DMS53 treated with DMSO at 0.1 percent for 48 hours (cell line): ENCODE measurements at regions not wholly inside any gene's neighbourhood (a gene's known extent, or its start where the extent isn't known, plus 50 kb on each side); places are given as distances from the start of the nearest gene placed in this dataset.

ENCODE experiments used
- DNase-seq: peaks from one replicate; lab custom pipeline; 2025; ENCODE audit not compliant: unreplicated experiment; lab: John Stamatoyannopoulos, UW

DNA sequence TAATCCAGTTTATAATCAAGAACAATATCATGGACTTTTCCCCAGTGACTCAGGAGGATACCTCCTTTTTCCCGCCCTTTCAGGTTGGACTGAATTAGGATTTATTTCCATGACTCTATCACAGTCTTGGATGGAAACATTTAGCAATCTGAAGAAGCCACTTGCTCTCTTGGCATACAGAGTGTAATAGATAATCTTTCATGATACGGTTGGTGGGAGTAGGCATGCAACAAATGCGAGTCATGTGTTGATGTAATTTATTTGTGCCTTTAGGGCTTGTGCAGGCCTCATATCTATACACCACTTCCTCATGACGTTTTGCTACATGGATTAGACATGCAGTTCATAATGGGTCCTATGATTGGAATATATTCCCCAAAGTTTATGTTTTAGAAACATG lies 54.2 kb upstream of the MCTP2 start:
- DNase-seq = no peak

DNA sequence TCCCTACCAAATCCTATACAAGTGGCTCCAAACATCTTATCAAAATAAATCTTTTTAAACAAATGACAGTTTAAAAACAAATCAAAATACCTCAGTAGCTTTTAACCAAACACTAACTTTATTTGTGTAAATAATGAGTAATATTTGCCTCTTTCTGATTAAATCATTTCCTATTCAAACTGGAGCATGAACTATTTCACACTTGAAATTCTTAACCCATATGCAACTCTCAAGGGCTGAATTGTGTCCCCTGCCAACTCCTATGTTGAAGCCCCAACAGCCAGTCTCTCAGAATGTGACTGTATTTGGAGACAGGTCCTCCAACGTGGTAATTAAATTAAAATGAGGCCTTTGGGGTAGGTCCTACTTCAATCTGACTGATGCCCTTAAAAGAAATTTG lies 55.9 kb upstream of the MCTP2 start:
- DNase-seq = no peak

DNA sequence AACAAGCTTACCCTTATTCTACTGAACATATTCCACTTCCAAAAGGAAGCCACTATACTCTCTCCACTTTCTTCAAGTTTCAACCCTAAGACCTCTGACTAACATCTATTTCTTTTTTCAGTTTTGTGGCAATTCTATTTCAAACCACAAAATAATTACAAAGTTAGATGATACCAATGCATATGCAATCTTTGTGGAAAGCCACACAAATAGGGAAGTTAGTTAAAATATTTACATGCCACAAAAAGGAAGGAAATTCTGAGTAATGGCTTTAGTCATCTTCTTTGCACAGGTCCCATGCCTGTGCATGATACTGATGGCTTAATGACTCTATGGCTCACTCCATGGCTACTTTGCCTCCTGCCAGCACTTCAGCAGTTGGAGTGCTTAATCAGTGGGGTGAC lies 57.0 kb upstream of the MCTP2 start:
- DNase-seq = no peak

DNA sequence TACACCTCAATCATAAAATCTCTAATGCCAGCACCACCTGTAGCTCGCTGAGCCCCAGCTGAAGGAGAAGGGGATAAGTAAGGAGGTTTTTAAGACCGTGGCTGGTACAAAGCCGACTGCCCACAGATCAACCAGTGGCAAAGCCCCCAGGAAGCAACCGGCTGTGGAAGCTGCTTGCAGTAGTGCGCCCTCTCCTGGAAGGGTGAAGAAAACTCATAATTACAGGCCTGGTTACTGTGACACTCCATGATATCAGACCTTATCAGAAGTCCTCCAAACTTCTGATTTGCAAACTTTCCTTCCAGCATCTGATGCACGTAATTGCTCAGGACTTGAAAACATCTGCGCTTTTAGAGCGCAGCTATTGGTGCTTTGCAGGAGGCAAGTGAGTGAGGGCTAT lies 63.1 kb upstream of the MCTP2 start:
- DNase-seq = peak; percentile 4

DNA sequence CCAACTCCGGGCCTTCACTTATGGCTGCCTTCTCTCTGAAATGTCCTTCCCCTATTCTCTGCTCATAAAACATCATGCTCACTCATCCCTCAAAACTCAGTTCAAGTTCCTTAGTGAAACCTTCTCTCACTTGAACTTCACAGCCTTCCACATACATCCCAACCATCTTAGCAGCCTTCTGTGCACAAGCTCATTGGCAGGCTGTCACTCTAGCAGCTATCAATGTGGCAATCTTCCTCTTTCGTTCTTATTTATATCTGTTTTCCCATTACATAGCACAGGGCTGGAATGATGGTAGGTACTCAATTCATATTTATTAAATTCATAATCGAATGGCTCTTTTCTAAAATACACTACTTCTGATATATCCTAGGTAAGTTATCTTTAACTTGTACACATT lies 66.4 kb upstream of the MCTP2 start:
- DNase-seq = no peak

DNA sequence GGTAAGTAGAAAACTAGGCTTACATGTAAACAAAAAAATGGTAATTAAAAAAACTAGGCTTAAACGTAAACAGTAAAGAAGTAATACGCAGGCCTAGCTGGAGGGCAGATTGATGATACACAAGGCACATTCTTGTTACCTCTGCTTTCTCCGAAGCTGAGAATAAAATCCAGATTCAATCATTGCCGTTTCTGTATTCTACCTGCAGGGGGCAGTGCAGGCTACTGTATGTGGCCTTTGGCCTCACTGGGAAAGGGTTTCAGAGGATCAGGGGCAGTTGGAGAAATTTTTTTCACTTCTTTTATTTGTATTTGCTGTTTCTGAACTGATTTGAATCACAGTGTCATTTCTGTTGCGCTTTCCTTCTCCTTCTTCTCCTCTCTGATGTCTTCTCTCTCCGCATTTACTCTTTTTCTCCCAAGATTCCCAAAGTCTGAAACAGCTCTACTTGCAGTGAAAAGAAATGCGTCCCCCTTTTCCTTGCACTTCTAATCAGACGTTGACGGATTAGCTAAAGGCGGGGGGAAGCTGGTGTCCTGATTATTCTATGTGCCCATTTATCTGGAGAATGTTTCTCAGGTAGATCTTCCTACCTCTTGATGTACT lies 67.1 kb upstream of the MCTP2 start:
- DNase-seq = peak; percentile 66

DNA sequence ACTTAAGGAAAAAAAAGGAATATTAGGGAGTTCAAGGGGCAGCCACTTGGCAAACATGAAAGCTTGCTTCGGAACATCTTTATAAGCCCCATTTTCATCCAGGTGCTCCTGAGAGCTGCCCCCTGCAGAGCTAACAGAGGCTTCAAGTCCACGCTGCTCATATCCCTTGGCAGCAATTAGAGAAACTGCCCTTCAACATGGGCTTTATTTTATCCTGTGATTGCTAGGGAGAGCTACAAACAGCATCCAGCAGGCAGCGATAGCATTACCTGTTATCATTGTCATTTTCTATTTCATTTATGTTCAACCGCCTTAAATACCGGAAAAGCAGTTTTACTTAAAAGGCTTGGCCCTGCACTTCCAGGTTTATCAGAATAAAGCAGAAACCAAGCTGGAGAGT lies 68.4 kb upstream of the MCTP2 start:
- DNase-seq = no peak

DNA sequence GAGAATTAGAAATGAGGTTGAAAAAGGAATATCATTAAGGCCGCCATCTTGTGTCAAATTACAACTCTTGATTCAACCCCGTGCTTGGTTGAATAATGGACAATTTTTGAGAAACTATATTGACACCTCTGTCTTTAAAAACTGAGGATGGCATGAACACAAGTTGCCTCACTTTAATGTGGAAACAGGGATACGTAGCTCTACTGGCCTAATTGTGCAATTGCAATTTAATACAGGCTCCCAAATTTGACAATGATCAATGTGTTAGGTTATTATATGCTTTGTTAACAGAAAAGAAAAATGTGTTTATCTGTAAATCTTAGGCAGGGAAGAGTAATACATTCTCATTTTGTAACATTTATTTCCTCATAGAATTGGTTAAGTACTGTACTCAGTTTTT lies 77.1 kb upstream of the MCTP2 start:
- DNase-seq = no peak

DNA sequence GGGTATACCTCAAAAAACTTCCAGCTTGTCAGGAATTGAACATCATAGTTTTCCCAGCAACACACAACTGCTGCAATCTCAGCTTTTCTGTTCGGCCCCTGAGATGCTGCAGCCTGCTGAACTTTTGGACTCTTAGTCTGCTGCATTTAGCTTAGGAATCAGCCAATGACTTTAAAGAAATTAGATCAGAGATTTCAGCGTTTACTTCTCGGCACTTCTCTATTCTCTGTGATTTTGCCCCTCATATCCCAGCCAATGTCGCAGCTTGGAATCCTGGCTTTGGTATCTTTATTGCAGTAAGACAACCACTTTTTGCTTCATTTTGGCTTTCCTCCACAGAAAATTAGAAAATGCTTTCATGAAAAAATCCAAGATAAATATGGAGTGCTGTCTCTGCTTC lies 86.3 kb upstream of the MCTP2 start:
- DNase-seq = no peak

DNA sequence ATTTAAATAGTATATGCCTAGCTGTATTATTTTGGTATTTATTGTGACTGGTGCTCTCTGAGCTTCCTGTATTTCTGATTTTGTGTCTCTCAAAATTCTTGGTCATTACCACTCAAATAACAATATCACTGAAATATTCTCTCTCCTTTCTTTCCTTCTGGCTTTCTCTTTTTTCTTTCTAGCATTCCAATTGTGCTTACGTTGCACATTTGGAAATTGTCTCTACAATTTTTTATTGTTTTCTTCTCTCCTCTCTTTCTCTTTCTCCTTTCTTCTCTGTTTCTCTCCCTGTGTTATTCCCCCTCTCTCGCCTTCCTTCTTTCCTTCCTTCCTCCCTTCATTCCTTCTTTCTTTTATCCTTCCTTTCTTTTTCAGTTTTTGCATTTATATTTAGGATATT lies 89.6 kb upstream of the MCTP2 start:
- DNase-seq = no peak

DNA sequence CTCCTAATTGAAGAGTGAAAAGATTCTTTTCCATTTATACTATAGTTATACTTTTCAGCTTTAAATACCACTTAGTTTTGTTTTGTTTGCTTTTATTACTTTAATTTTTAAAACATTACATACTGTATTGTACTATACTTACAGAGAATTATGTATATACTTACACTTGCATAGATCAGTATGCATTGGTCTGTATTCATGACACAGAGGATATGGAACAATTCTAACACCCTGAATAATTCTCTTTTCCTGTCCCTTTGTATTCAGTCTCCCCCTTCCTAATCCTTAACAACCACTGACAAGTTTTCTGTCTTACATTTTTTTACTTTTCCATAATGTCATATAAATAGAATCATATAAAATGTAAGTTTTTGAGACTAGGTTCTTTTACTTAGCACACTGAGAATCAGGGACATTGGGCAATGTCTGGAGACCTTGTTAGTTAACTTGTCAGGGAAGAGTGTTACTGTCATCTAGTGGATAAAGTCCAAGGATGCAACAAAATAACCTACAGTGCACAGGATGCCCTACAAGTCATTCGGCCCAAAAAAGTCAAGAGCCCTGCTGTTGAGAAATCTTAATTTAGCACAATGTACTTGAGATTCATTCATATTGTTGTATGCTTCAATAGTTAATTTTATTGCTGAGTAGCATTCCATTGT lies 95.7 kb upstream of the MCTP2 start:
- DNase-seq = no peak

DNA sequence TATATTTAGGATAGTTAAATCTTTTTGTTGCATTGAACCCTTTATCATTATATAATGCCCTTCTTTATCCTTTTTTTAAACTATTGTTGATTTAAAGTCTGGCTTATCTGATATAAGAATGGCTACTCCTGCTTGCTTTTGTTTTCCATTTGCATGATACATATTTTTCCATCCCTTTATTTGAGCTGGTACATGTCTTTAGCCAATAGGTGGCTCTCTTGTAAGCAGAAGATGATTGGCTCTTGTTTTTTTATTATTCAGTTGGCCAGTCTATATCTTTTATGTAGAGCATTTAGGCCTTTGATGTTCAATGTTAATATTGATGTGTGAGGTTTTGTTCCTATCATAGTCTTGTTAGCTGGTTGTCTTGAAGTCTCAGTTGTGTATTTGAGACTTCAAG lies 99.5 kb upstream of the MCTP2 start:
- no peak for DNase-seq

DNA sequence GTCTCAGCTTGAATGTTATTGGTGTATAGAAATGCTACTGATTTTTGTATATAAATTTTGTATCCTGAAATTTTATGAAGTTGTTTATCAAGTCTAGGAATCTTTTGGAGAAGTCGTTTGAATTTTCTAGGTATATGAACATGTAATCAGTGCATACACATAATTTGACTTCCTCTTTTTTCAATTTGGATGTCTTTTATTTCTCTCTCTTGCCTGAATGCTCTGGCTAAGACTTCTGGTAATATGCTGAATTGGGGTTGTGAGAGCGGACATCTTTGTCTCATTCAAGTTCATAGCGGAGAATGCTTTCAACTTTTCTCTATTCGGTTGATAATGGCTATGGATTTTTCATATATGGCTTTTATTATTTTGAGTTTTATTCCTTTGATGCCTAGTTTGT lies 100.9 kb upstream of the MCTP2 start:
- DNase-seq = no peak

DNA sequence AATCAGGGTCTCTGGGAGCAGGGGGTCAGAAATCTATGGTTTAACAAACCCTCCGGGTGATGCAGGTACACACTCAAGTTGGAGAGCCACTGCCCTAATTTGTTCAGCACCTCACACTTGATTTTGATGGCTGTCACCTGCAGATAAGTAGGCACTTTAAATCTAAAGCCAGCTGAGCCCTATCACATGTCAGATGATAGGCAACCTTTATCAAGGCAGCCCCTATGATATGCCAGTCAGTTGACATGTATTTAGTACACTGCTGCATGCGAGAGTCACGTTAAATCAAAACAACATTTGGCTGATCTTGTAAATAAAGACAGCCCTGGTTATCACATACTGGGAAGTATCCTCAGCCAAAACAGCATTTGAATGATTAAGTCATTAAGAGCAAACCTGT lies 104.4 kb upstream of the MCTP2 start:
- no peak for DNase-seq

DNA sequence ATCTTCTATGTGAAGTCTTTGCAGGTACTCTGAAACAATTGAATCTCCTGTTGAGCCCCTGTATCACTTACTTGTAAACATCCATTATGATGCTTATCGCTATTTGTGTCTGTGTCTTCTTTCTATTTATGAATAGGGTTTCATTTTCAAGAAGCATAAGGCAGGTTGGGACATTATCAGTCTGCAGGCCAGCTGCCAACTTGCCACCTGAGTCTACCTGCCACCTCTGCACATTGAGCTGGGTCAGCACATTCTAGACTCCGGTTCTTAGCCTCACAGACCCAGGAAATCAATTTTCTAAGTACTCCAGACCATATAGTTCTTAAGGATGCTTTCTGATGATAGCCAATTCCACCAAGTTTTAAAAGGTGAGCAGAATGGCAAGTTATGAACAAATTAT lies 105.7 kb upstream of the MCTP2 start:
- no peak for DNase-seq

DNA sequence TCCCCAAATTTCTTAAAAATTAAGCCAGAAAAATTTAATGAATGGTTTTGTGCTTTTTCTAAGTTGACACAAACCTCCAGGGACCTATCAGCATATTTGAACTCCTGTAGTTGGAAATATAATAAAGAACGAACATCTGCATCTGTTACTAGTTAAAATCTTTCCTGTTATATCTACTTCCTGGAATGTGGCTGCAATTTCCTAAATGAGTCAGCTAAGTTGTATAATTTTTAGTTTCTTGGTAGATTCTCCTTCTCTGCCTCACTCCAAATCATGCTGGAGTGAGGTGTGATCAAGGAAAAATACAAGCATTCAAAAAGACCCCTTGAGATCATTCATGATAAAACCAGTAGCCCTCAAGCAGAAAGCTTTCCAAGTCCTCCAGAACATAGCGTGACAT lies 106.2 kb upstream of the MCTP2 start:
- DNase-seq = no peak

DNA sequence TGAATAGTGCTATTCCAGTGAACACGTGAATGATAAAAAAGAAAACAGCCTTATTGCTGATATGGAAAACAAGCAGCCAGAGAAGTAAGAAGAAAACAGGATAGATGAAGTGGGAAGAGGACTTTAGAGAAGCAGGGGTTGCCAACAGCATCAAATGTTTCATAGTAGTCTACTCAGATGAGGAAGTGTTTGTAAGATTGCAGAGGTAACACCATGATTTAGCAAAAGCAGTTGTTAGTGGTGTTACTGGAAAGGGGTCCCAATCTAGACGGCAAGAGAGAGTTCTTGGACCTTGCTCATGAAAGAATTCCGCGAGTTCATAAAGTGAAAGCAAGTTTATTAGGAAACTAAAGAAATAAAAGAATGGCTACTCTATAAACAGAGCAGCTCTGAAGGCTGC lies 108.8 kb upstream of the MCTP2 start:
- DNase-seq = no peak

DNA sequence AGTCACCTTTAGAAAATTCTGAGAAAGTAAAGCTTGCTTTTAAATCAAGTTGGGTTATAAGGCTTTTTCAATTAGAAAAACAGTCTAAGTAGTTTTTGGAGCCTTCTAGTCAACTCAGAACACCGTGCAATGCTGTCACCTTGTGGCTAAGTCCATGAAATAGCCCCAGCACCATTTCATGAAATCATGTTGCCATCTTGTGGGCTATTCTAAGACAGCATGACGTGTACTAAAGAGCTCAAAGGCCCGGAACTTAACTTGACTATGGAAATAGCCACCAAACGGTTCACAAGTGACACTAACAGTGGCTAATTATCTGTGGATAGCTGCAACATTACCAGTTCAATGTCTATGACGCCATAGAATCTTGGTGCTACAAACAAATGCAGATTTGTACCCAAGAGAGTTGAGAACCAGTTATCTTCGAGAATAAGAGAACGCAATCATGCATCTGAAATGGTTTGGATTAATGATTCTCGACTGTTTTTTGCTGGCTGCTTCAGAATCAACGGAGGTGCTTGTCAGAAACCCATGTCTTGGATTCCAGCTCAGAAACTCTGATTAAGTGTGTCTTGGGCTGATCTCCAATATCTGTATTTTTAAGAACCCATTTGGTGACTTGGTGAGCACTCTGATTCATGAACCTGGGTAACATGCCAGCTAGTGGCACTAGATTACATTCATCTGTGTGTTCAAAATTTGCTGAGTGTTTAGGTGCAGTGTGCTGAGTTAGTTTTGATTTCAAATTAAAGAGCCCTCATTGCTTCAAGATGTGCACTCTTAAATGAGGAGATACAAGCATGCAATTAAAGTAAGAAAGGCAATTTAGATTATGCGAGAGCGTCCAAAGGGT lies 111.2 kb upstream of the MCTP2 start:
- DNase-seq = peak; percentile 72

DNA sequence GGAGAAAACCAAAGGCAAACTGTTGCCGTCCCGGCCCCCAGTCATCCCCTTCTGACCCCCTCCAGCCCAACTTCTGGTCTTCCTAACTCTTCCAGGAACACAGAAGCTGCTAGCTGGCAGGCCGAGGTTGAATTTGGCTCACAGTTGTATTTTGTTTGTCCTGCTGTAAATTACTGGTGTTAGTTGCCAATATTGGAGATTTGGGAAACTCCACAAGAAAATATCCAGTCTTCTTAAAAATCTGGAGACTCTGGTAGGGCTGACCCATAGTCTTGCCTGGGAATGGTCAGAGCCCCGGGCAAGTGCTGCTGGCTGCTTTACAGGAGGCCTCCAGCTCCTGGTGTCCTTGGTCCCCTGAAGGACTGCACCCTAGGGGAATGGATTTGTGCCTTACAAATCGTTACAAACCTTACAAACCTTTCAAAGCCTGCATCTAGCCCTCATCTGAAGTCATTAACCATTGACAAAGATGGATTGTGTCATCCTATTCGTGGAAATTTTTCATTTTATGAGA lies 112.0 kb upstream of the MCTP2 start:
- no peak for DNase-seq

DNA sequence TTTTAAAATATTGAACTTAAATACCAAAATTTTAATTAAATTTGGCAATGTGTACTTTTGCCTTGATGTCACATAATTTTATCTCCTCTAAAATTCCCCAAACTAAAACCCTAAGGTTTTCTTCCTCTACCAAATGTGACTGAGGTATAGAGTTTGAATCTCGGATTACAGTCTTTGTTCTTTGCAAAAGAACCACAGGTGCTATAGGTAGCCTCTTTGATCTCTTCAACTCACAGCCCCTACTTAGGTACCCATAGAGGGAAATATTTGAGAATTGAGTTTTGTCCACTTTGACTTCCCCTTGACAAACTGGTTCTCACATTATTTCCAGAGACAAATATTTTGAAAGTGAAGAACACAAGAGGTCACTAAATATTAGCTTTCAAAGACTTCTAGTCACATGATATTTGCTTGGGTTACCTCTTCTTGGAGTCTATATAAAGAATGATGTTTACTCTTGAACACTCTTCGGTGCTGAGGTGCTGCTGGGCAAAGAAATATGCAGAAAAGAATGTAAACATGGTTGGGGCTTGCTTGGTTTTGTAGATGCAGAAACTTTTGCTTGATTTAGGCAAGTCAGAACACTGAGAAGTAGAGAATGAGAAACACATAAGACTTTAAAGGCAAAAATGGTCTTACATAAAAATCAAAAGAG lies 120.8 kb upstream of the MCTP2 start:
- peak; percentile 76 for DNase-seq

DNA sequence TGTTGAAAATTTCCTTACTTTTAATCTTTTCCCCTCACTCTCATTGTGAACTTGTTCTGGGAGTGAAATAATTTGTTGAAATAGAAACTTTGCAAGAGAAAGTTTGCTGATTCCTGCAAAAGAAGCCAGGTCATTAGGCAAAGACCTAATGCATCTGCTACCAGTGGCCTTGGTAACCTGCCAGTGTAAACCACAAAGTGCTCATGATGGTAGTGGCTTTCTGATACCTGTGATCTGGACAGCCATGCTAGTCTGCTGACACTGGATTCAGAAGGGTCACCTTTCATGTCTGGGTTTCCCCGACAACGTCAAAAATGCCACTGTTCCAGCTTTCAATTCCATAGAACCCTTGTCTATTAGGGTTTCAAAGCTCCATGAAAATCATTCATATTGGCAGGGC lies 123.7 kb upstream of the MCTP2 start:
- DNase-seq = no peak

DNA sequence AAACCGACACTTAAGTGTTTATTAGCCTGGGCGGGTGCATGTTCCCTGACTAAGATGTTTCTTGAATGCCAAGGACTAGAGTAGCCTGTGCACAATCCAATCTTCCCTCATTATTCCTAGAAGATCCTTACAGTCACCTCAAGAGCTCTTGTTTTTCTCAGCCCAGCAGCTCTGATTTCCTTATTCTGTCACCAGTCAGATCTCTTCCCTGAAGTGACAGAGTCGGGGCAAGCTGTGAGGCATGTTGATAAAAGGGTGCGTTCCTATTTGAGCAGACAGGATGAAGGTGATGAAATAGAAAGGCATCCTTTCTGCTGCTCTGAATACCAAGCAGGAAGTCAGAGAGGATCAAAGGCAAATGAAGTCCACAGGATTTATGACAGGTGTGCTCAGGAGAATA lies 125.6 kb upstream of the MCTP2 start:
- DNase-seq = peak; percentile 92
